SIG-M5 (cell line): ENCODE measurements at regions not wholly inside any gene's neighbourhood (a gene's known extent, or its start where the extent isn't known, plus 50 kb on each side); places are given as distances from the start of the nearest gene placed in this dataset.

Experiments
- DNase-seq: peaks from one replicate; lab custom pipeline; 2025; lab: John Stamatoyannopoulos, UW

DNA sequence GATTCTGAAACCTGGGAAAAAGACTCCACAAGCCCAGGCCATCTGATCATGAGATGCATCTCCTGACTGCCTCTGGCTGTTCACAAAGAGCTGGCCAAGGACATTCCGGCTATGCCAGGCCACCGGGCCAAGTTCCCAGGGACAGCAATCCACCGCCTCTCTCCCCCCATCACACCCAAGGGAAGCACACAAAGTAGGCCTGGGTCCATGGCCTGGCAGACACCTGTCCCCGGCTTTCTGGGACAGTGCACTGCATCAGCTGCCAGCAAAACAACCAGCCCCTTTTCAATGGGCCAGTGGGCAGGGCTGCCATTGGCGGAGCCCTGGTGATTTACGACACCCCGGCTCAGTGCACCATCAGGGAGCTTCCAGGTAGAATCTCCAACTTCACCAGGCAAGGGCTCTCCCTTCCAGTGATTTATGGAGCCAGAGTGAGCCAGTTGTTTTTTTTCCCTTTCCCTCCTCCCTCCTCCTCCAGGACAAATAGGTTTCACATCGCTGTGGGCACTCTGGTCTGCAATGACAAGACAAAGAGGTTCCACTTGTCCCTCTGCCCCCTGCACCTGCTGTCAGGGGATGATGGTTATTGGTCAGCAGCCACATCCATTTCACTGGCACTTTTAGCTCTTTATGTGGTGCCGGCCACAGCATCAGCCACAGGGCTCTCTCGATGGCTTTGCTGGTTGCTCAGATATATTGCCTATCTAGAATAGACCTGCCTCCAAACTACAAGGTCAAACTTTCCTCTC, 149.6 kb downstream of the SLC38A6 start:
- no peak for DNase-seq

DNA sequence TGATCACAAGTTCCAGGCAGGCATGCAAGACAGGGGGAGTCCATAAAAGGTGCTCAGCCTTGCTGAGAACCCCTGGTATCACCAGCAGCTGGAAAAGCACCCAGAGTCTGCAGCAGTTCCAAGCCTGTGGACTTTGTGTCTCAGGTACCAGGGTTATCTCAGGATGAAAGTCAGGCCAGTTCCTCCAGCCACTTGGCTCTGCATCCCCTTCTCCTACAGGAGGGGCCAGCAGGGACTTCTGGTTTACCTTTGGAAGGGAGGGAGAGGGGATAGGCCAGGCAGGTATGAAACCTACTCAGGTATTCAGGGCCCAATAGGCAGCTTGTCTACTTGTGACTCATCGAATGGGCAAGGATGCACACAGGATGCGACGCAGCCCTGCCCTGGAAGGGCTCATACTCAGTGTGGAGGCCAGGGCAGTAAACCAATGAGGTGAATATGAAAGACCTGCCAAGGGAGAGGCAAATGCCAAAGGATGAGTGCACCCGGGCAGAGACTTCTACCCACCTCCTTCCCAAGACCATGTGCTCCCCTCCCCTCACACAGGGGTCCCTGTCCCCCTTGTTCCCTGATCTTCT, 148.2 kb downstream of the SLC38A6 start:
- no peak for DNase-seq

DNA sequence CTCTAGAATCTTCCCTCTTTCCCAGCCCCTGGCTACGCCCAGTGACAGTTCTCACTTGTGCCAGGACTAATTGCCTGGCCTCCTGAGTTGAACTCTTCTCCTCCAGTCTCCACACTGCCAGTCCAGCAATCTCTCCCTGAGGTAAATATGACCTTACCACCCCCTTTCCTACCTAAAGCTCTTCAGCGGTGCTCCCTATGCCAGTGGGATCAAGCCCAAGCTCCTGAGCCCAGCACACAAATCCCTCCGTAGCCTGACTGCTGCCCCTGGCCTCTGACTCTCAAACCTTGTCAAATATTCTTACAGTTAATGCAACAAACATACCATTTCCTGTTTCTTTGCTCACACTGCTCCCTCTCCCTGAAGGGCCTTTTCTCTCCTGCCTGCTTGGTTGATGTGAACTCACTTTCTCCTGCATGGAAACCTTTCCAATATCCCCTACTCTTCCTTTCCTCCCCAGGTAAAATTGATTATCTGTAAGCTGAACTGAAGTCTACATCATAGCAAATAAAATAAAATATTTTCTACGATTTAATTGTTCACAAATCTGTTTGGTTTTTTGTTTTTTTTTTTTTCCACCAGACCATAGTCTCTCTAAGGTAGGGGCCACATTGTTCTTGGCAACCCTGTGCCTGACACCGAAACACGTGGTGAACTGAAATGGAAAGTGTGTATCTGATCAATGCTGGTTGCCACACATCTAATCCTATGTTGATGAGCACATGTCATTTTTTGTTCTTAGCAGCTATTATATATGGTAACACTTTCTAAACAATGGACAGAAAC, 147.5 kb downstream of the SLC38A6 start:
- no peak for DNase-seq

DNA sequence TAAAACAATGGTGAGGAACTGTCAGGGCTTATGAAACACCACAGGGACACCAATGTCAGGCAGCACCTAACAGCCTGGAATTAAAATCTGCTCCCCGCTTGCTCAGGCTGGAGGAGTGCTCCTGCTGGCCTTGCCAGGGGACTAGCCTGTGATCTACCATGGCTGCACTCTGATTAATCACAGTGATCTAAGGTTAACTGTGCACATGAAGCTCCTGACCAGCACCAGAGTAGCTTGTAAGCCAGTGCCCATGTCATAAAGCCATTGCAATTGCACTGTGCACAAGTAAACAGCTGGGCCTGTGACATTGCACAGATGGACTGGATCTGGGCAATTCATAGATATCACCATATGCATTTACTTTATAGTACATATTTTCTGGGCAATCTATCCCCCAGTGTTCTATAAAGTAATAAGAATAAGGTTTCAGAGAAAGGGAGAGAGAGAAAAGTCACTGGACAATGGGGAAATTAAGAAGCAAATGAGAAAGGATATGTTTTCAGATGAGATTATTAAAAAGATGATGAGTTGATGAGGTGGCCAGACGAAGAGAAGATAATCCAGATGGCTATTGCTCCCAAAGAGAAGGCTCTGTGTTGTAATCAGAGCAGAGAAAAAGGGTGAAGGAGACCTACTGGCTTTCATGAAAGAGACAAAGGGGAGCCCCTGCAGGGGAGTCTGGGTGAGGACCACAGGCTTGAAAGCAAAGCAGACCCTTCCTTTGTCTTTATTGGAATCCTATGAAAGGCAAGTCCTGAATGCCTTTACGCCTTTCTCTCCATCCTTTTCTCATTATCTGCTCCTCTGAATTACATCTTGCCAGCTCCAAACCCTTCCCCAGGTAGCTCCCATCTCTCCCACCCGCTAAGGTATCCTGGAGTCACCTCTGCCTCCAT, 145.8 kb downstream of the SLC38A6 start:
- no peak for DNase-seq

DNA sequence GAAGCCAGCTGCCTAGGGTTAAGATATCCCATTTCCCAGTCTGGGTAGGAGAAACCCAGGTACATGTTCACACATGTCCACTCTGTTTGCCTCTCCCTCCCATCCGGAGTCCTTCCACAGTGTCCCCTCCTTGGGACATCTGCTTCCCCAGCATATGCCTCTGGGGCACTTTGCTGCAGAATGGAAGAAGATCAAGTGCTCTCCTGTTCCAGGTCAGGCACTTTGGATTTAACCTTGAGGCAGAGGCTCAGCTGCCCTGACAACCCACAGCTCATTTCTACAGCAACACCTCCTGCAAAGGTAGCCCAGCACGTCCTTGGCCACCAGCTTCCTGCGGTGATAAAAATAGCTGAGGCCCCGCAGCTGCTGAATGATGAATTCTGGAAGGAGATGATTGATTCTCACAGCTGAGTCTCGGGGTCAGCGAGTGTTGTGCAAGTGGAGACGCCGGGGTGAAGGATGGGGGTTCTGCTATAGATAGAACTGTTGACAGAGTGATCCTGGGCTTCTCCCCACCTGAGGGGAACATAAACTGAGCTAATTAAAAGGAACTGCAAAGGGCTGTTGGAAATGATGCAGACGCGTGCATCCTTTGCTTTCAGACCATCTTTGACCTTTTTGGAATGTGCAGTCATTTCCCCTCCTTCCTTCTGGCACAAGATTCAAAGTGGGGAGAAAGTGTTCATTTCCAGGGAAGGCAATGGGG, 145.0 kb downstream of the SLC38A6 start:
- no peak for DNase-seq

DNA sequence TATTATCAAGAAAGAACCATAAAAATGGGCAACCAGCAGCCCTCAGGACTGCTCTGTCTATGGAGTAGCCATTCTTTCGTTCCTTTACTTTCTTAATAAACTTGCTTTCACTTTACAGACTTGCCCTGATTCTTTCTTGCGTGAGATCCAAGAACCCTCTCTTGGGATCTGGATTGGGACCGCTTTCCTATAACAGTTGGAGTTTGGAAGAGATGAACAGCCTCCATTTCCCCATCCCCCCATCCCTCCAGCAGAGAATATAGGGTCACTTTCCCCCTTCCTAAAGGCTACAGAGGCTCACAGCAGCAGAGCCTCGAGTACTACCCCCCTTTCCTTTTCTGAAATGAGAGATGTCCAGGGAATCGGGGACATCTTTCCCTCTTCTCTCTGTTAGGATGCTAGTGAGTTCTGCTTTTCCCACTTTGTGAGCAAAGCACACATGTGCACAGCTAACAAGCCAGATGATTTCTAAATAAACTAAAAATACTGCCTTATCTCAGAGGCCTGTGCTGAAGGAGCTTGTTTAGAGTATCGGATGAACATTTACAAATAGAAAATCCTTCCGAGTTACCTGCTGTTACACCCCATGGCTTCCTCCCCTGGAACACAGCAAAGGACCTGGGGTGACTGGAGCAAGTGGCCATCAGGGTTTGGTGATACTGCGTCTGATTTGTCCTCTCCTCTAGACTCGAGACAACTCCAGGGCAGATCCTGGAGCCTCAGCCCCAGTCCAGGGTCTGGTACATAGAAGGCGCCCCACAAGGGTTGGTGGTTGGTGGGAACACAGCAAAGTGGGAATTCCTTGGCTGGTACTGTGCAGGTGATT, 144.2 kb downstream of the SLC38A6 start:
- no peak for DNase-seq

DNA sequence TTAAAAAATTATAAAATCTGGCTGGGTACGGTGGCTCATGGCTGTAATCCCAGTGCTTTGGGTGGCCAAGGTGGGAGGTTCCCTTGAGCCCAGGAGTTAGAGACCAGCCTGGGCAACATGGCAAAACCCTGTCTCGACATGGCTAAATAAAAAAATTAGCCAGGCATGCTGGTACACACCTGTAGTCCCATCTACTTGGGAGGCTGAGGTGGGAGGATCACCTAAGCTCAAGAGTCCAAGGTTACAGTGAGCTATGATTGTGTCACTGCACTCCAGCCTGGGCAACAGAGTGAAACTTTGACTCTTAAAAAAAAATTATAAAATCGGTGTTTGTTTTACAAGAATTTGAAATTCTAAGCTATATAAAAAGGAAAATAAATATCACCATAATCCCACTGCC, 141.8 kb downstream of the SLC38A6 start:
- no peak for DNase-seq

DNA sequence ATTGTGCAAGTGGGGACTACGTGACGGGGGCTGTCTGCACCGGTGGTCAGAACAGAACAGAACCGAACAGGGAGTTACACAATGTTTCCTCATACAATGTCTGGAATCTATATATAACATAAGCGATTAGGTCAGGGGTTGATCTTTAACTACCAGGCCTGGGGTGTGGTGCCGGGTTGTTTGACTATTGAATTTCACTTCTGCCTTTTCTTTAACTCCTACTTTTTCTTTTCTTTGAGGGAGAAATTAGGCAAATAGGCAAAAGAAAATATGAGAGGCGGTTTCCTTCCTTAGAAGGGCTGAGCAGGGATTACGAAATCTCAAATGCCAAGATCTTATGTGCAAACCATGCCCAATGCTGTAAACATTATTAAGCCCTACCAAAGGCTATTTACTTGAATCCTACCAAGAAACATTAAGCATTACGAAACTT, 140.3 kb downstream of the SLC38A6 start:
- DNase-seq: peak; percentile 74

DNA sequence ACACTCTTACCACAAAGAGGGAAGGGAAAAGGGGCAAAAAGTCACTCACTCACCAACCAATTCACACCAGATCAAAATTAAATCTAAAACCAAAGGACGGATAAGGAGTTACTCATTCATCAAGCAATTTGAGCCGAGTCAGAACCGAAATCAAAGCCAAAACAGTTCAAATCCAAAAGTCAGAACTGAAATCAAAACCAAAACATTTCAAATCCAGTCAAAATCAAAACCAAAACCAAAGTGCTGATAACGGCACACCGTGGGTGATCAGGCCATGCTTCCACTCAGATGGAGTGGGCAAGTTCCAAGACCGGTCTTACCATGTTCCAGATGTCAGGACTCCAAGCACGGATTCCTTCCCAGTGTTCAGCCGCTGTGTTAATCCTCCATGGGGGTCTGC, 139.5 kb downstream of the SLC38A6 start:
- no peak for DNase-seq

DNA sequence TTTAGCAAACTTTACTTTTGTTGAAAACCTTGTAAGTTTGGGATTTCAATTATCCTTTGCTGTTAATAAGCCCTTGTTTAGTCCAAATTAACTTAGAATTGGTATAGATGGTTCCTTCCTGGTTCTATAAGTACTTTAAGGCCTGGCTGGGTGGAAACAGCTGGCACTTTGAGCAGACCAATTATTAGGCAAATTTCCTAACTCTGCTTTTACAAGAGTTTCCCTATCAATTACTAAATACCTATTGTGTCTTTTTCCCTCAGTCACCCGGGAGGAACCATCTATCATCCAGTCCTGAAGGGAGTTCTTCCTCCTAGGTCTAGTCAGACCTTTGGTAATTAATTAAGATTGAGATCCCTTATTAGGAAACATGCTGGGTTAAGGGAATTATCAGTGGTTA, 138.0 kb downstream of the SLC38A6 start:
- DNase-seq: no peak

DNA sequence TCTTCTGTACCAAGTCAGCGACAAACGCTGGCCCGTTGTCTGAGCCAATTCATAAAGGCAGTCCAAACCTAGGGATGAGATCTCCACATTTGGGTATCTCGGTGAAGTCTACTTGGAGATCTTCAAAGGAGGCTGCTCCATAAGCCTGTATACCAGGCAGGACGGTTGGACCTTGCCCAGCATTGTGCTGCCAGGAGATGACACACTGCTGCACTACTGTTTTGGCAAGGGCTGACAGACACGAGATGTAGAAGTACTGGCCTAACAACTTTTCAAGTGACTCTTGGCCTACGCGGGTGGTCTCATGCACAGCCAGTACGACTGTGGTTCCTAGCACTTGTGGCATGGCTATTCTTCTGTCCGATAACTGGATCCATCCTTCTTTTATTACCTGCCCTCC, 135.3 kb downstream of the SLC38A6 start:
- no peak for DNase-seq

DNA sequence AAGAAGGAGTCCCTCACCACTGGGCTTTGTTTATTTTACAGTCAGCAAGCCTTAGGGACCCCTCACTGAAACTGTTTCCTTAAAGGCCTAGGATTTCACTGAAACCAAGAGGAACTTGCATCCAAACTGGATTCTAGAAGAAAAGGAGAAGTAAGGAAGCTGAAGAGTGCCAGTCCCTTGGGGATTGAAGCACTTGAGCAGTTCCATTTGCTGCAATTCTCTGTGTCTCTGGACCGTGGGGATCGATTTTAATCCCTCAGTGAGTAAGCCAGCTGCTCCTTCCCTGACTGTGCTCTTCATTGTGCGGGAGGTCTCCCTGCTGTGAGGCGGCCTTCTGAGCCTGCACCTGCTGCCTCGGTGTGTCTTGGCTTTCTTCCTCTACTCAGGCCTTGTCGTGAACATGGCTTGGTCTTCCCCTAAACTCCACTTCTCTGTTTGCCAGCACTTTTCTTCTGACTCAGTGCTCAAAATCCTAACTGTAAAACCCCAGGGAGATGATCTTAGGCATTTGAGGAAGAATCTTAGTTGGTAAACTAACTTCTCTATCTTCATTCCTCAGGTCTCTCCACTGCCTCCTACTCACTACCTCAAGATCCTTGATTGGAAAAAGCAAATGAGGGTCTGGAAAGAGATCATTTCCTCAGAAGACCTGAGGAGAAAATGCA, 132.6 kb downstream of the SLC38A6 start:
- no peak for DNase-seq

DNA sequence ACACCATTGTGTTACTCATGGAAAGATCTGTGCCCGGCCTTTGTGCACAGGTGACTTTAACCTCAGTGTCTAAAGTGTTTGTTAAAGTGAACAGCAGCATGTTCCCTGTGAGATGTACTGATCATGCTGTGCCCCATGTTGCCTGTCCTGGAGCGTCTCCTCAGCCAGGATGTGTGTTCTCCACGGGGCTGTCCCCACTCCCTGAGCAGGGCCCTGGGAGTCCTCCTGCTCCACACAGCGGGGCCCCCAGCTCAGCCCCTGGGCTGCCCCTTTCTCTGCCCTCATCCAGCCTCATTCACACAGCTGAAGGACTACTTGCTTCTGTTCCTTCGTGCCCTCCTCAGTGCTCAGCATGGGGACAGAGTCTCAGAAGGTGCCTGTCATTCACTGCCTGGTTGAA, 131.5 kb downstream of the SLC38A6 start:
- no peak for DNase-seq

DNA sequence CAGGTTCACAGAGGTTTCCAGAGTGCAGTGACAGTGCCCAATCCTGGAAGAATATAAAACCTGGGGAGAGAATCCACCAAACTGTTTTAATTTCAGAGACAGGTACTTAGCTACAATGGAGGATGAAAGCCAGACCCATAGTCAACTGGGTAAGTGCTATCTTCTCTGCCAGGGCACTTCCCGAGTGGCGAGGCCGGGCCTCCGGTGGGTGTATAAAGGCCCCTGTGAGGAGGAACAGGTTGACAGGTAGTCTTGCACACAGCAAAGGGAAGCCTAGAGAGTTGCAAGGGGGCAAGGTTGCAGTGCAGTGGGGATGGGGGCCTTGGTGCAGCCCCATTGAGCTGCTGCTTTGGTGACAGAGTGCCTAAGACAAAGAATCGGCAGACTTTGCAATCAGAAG, 130.7 kb downstream of the SLC38A6 start:
- no peak for DNase-seq

DNA sequence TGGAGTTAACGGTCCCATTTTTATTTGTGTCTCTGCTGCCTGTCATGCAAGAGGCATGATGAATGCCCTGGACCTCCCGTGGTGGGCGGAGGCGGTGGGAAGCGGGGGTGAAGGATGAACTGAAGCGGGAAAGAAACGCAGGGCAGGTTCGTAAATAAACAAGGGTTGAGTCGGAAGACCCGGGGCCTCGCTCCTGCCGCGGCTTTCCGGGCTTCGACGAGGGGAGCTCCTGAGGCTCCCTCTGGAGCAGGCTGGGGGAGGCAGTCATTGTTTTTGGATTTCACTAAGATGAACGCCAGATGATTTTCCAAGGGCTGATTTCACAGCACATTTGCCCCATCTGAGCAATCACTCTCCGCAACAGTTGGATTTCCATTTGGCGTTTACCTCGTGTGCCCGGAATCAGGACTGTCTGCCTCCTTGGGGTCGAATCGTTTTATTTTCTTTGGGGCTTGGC, 130.2 kb downstream of the SLC38A6 start:
- no peak for DNase-seq

DNA sequence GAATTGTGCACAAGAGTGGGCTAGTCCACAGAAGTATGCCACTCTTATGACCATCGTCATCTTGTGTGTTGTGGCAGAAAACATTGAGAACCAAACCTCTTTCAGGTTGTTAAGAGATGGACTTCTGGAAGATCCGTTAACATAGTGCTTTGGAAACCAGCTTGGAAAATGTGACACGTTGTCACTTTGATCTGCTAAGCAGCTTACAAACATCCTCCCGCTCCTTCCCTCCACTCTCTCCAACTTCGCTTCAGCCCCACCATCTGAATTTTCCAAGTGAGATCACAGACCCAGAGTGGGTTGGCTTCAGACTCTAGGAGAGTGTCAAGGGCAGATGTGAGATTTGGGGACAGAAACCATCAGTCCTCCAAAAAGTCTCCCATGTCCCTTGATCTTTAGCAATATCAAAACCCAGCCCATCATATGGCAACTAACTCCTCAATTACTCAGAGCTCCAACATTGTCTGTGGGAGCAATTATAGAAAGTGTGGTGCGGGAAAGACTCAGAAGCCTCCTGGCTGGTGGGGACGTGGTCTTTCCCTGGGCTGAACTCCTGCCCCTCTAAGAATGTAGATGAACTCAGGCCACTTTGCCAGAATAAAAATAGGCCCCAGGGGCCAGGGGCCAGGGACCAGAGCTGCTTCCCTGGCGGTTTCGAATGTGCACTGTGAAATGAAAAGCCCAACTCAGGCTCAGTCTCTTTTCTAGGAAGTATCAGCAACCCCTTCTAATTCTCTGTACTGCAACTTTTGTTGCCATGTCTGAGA, 129.5 kb downstream of the SLC38A6 start:
- DNase-seq: no peak

DNA sequence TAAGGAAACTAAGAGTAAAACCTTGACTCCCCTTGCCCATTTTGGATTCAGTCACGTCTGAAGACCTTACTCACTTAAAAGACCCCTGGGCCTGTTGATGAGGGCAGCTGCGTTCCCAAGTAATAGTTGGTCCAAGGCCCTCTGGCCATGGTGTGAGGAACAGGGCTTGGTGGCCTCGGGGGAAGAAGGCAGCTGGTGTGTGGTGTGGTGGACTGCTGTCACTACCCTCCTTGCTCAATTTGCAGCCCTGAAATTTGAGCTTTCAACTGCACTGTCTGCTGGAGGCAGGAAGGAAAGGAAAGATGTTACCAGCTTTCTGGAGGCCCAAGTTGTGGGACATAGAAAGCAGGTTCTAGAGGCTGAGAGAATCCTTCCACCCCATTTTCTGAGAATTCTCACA, 128.2 kb downstream of the SLC38A6 start:
- DNase-seq: no peak

DNA sequence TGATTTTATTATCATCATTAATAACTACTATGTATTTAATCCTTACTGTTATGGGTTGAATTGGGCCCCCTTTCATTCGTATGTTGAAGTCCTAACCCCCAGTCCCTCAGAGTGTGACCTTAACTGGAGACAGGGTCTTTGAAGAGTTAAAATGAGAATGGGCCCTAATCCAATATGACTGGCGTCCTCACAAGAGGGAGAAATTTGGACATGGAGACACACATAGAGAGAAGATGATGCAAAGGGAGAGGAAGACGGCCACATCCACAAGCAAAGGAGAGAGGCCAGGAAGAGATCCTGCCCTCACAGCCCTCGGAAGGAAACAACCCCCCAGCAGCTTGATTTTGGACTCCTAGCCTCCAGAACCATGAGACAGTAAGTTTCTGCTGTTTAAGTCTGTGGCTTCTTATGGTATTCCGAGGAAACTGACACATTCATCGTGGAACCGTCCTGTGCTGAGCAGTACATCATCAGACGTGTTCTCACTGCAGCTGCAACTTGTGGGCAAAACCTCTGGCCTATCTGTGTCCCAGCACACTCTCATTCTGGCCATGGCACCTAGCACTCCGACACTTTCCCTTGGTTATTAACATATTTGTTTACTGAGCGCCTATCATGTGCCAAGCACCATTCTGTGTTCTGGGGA, 127.6 kb downstream of the SLC38A6 start:
- DNase-seq: no peak
